ENCODE measurements at regions not wholly inside any gene's neighbourhood (a gene's known extent, or its start where the extent isn't known, plus 50 kb on each side); places are given as distances from the start of the nearest gene placed in this dataset.

- TF ChIP-seq ZNF462 (CRISPR knock-in tag; IDR thresholded peaks at IDR 0.05) (no peak), JUNB (IDR thresholded peaks at IDR 0.05; ENCODE audit: unreplicated experiment) (no peak), ZNF331 (CRISPR knock-in tag; IDR thresholded peaks at IDR 0.05; ENCODE audit: low read depth) (no peak), EZH2 (IDR thresholded peaks at IDR 0.05; ENCODE audit: low read depth, unreplicated experiment) (no peak), EZH2phosphoT487 (IDR thresholded peaks at IDR 0.05; ENCODE audit: unreplicated experiment) (no peak)
These were observed 293.8 kb downstream of the PLA2G4A start (continued) for GRCh38 chr1:187122566-187122965.

GRCh38 chr1:187129132-187129531, 300.4 kb downstream of the PLA2G4A start:
- Histone ChIP-seq H4K20me1 (replicated peaks; ENCODE audit: insufficient read depth) (no peaks in the 10 kb centered on the region), H3F3A (replicated peaks; ENCODE audit: low read depth) (no peaks in the 10 kb centered on the region), H3K79me2 (replicated peaks; ENCODE audit: insufficient read depth) (no peaks in the 10 kb centered on the region), H3K27ac (ENCODE audit: low read depth) (no peak overlapping the region), H3K36me3 (ENCODE audit: insufficient read depth) (no peaks in the 10 kb centered on the region), H3K4me2 (no peak overlapping the region), H3K9me2 (ENCODE audit: insufficient read depth) (no peaks in the 10 kb centered on the region), H3K4me3 (no peak overlapping the region), H3K27me3 (ENCODE audit: insufficient read depth) (no peaks in the 10 kb centered on the region), H3K4me1 (ENCODE audit: insufficient read depth) (no peaks in the 10 kb centered on the region), H2AFZ (no peak overlapping the region)
- Mint-ChIP-seq H3K36me3 (ENCODE audit: low read depth) (no peaks in the 10 kb centered on the region), H3K4me1 (no peaks in the 10 kb centered on the region), H3K9me3 (no peaks in the 10 kb centered on the region), H3K27ac (no peak overlapping the region), H3K4me3 (no peak overlapping the region), H3K27me3 (ENCODE audit: insufficient read depth, low read depth, poor library complexity) (no peaks in the 10 kb centered on the region)
- DNase-seq (ENCODE audit: low spot score) (no peak), ATAC-seq (no peak)
- TF ChIP-seq EZH2phosphoT487 (IDR thresholded peaks at IDR 0.05; ENCODE audit: unreplicated experiment) (no peak), CTCF (conservative IDR thresholded peaks at IDR 0.05; ENCODE audit: low read depth in 2 of 2) (no peak), ETS1 (IDR thresholded peaks at IDR 0.05) (no peak), ZNF462 (CRISPR knock-in tag; IDR thresholded peaks at IDR 0.05) (no peak)

All from GM23338 (cell line).